AML-193 (cell line): ENCODE measurements at regions not wholly inside any gene's neighbourhood (a gene's known extent, or its start where the extent isn't known, plus 50 kb on each side); places are given as distances from the start of the nearest gene placed in this dataset.
"Not testable (repeated sequence)": the region's sequence is repeated elsewhere in the genome, so short reads cannot be mapped to it uniquely, and the experiment has no call there.

Experiments used
- DNase-seq, 2 experiments: peaks; one replicate each; lab custom pipeline; 2025; lab: John Stamatoyannopoulos, UW

GRCh38 chr22:35138521-35138920, 72.6 kb downstream of the ISX start:
- no peak for DNase-seq

GRCh38 chr22:35140879-35141745, 75.2 kb downstream of the ISX start:
- DNase-seq = no peak

- no peak for DNase-seq
Measured at GRCh38 chr22:35148381-35148780, 82.4 kb downstream of the ISX start.

GRCh38 chr22:35148866-35149548, 83.0 kb downstream of the ISX start:
- DNase-seq = no peak

- DNase-seq = peak; percentile 2 to 20
Measured at GRCh38 chr22:35150183-35151107, 84.5 kb downstream of the ISX start.

- DNase-seq = no peak
Measured at GRCh38 chr22:35152316-35152715, 86.4 kb downstream of the ISX start.

- DNase-seq = peak; percentile 4 to 6
Measured at GRCh38 chr22:35154937-35155387, 89.0 kb downstream of the ISX start.

GRCh38 chr22:35155403-35156025, 89.6 kb downstream of the ISX start:
- no peak for DNase-seq

GRCh38 chr22:35156945-35157344, 91.0 kb downstream of the ISX start:
- no peak for DNase-seq

- DNase-seq = no peak
Measured at GRCh38 chr22:35158336-35158735, 92.4 kb downstream of the ISX start.

- DNase-seq = no peak
Measured at GRCh38 chr22:35159343-35159742, 93.4 kb downstream of the ISX start.

GRCh38 chr22:35160268-35160667, 94.3 kb downstream of the ISX start:
- no peak for DNase-seq

- DNase-seq = not testable (repeated sequence)
Measured at GRCh38 chr22:35165896-35166295, 91.4 kb upstream of the HMGXB4 start.

- DNase-seq = no peak
Measured at GRCh38 chr22:35170716-35171697, 86.3 kb upstream of the HMGXB4 start.

GRCh38 chr22:35172442-35172841, 84.9 kb upstream of the HMGXB4 start:
- no peak for DNase-seq

GRCh38 chr22:35173655-35174054, 83.6 kb upstream of the HMGXB4 start:
- DNase-seq = no peak

- DNase-seq = no peak
Measured at GRCh38 chr22:35174401-35175038, 82.8 kb upstream of the HMGXB4 start.

- no peak for DNase-seq
Measured at GRCh38 chr22:35175392-35175791, 81.9 kb upstream of the HMGXB4 start.

GRCh38 chr22:35177811-35178210, 79.5 kb upstream of the HMGXB4 start:
- DNase-seq = no peak

GRCh38 chr22:35178446-35178845, 78.8 kb upstream of the HMGXB4 start:
- DNase-seq = no peak
